ENCODE measurements at regions not wholly inside any gene's neighbourhood (a gene's known extent, or its start where the extent isn't known, plus 50 kb on each side); places are given as distances from the start of the nearest gene placed in this dataset.

DNA sequence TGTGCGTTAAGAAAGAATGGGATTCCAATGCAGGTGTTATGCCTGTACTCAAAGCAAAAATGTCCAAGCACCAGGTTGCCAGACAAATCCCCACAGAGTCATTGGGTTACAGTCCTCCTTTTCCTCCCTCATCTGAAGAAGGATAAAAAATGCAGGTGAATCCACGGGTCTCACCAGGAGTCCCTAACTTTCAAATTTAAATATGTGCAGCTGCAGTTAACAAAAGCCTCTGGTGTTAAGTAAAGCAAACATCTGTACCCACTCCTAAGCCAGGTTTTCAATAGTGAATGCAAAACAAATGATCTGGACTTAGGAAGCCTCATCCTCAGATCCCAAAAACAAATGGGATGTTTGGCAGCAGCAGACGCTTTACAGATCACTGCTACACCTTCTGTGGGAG is 70.4 kb upstream of the SETMAR start:
- in situ Hi-C loops (cut with HindIII; ENCODE audit: low sequenced_read_pairs), result no loop called here
- TF ChIP-seq, protein P1, sequence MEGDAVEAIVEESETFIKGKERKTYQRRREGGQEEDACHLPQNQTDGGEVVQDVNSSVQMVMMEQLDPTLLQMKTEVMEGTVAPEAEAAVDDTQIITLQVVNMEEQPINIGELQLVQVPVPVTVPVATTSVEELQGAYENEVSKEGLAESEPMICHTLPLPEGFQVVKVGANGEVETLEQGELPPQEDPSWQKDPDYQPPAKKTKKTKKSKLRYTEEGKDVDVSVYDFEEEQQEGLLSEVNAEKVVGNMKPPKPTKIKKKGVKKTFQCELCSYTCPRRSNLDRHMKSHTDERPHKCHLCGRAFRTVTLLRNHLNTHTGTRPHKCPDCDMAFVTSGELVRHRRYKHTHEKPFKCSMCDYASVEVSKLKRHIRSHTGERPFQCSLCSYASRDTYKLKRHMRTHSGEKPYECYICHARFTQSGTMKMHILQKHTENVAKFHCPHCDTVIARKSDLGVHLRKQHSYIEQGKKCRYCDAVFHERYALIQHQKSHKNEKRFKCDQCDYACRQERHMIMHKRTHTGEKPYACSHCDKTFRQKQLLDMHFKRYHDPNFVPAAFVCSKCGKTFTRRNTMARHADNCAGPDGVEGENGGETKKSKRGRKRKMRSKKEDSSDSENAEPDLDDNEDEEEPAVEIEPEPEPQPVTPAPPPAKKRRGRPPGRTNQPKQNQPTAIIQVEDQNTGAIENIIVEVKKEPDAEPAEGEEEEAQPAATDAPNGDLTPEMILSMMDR (IDR thresholded peaks at IDR 0.05; ENCODE audit: low read depth, low read length, missing control alignments), result no peak
- DNase-seq (ENCODE audit: low read depth), result no peak
- H3K4me3 ChIP-seq (ENCODE audit: low read depth, low read length), result no peak overlapping the region

DNA sequence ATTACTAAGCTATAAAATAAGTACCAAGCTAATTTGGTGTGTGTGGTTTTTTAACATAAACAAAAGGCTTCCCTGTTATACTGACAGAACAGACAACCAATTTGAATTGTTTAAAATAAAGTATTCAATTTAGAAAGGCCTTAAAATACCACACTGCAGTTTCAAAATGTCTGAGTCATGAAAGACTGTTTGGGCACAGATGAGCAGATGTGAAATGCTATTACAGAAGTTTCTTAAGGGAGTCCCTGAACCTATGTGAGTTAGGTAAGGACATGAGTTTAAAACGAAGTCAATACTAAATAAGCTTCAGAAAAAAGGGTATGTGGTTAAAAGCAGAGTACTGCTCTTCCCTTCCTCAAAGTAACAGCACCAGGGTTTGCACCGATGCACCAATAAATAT is 69.7 kb upstream of the SETMAR start:
- no peak overlapping the region for H3K4me3 ChIP-seq (ENCODE audit: low read depth, low read length)
- in situ Hi-C loops (cut with HindIII; ENCODE audit: low sequenced_read_pairs), result no loop called here
- TF ChIP-seq, protein P1 (IDR thresholded peaks at IDR 0.05; ENCODE audit: low read depth, low read length, missing control alignments), result no peak
- DNase-seq (ENCODE audit: low read depth), result no peak

DNA sequence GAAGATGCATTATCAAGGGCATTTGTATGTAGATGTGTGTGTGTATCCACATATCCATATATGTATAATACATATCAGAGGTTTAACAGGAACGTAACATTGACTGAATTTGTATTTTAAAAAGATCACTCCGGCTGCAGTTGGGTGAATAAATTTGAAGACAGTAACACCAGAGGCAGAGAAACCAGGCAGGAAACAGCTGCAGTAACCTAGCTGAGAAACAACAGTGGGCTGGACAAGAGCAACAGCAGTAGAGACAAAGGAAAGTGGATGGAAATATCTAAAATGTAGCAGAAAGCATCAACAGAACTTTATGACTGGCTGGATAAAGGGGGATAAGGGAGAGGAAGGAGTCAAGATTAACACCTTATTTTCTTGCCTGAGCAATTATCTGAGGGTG is 68.3 kb upstream of the SETMAR start:
- TF ChIP-seq, protein P1 (IDR thresholded peaks at IDR 0.05; ENCODE audit: low read depth, low read length, missing control alignments), result no peak
- in situ Hi-C loops (cut with HindIII; ENCODE audit: low sequenced_read_pairs), result no loop called here
- DNase-seq (ENCODE audit: low read depth), result no peak
- no peak overlapping the region for H3K4me3 ChIP-seq (ENCODE audit: low read depth, low read length)

DNA sequence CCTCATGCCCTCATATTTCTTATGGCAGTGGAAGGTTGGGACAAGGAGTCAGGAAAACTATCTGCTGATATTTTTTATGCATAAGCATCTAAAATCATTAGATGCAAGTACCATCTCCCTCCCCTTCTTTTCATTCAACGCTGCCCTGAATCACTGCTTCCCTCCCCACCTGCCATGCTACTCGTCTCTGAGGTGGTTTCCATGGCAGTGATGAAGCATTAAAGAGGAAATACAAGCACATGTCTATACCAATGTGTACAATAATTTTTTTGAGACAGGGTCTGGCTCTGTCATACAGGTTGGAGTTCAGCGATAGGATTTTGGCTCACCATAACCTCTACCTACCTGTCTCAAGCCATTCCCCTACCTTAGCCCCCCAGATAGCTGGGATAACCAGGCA is 67.5 kb upstream of the SETMAR start:
- DNase-seq (ENCODE audit: low read depth), result no peak
- no peak overlapping the region for H3K4me3 ChIP-seq (ENCODE audit: low read depth, low read length)
- in situ Hi-C loops (cut with HindIII; ENCODE audit: low sequenced_read_pairs), result no loop called here
- TF ChIP-seq, protein P1 (IDR thresholded peaks at IDR 0.05; ENCODE audit: low read depth, low read length, missing control alignments), result no peak

DNA sequence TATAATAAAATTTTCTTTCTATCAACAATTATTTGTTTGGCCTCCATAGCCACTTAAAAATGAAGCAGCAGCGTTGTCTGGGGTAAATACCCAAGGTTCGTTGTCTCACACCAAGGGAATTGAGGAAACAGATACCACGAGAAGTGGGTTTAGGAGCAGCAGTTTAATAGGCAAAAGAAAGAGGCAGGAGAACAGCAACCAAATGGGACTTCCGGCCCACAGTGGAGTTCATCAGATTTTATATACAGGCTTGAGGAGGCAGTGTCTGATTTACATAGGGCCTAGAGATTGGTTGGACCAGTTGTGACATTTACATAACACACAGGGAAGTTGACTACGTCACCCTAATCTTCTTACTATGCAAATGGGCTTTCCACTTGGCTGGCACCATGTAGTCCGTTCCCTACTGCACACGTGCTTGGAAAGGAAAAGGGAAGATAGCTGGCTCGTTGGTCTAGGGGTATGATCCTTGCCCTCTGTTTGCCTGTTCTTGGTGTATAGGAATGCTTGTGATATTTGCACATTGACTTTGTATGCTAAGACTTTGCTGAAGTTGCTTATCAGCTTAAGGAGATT is 61.5 kb upstream of the SETMAR start:
- in situ Hi-C loops (cut with HindIII; ENCODE audit: low sequenced_read_pairs), result no loop called here
- no peak overlapping the region for H3K4me3 ChIP-seq (ENCODE audit: low read depth, low read length)
- DNase-seq (ENCODE audit: low read depth), result no peak
- TF ChIP-seq, protein P1 (IDR thresholded peaks at IDR 0.05; ENCODE audit: low read depth, low read length, missing control alignments), result no peak

DNA sequence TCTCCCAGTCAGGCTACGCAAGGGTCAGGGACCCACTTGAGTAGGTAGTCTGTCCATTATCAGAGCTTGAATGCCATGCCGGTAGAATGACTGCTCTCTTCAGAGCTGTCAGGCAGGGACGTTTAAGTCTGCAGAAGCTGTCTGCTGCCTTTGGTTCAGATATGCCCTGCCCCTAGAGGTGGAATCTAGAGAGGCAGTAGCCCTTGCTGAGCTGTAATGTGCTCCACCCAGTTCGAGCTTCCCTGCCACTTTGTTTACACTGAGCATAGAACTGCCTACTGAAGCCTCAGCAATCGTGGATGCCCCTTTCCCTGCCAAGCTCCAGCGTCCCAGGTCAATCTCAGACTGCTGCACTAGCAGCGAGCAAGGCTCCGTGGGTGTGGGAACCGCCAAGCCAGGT is 57.5 kb upstream of the SETMAR start:
- in situ Hi-C loops (cut with HindIII; ENCODE audit: low sequenced_read_pairs), result no loop called here
- DNase-seq (ENCODE audit: low read depth), result no peak
- TF ChIP-seq, protein P1 (IDR thresholded peaks at IDR 0.05; ENCODE audit: low read depth, low read length, missing control alignments), result no peak
- H3K4me3 ChIP-seq (ENCODE audit: low read depth, low read length), result no peak overlapping the region

DNA sequence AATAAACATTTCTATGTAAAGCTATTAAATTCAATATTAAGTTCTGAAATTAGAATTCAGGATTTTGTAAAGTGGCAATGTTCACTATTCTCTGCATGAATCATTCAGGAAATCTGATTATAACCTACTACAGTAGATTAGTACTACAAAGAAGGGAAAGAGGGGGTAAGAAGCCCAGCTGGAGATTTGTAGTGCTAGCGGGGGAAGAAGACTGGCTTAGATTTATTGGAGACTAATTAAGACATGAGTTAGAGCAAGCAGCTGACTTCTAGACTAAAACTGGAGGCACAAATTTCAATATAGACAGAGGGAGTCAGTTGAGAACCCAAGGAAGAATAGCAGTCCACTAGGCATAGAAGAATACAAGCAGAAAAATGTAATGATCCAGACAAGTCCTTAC is 55.8 kb upstream of the SETMAR start:
- DNase-seq (ENCODE audit: low read depth), result no peak
- TF ChIP-seq, protein P1 (IDR thresholded peaks at IDR 0.05; ENCODE audit: low read depth, low read length, missing control alignments), result no peak
- in situ Hi-C loops (cut with HindIII; ENCODE audit: low sequenced_read_pairs), result no loop called here

More for the DNA sequence above, 55.8 kb upstream of the SETMAR start:
- H3K4me3 ChIP-seq (ENCODE audit: low read depth, low read length), result no peak overlapping the region
